G401.6 (cell line): ENCODE measurements at regions not wholly inside any gene's neighbourhood (a gene's known extent, or its start where the extent isn't known, plus 50 kb on each side); places are given as distances from the start of the nearest gene placed in this dataset.

Experiments
- FAIRE-seq: peaks from 2 replicates; lab custom pipeline; 2012; peaks lifted over from hg19 to GRCh38; lab: Jason Lieb, UNC

DNA sequence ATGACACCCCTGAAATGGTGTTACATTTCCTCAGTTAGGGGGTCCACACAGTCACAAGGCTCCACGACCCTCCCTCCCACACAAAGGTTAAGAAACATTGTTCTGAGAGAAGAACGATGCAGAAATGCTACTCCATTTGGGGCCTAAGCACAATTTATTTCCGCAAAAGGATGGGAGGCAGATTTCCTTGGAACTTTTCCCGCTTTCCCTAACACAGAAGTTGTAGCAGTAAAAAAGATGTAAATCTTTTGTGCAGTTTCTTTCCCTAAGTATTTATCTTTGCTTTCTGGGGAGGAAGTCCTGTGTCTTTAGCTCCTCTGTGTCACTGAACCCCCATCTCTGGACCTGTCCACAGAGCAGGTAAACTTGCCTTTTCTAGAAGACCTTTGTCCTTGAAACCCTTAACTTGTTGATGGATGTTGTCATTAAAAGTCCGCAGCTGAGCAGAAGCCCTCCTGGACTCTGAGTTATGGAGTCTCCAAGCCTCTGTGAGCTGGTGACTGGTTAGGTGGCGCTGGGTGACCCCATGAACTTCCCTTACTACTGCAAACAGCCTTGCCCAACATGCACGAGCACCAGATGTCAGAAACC, 67.2 kb upstream of the SHISA3 start:
- FAIRE-seq, result no peak

DNA sequence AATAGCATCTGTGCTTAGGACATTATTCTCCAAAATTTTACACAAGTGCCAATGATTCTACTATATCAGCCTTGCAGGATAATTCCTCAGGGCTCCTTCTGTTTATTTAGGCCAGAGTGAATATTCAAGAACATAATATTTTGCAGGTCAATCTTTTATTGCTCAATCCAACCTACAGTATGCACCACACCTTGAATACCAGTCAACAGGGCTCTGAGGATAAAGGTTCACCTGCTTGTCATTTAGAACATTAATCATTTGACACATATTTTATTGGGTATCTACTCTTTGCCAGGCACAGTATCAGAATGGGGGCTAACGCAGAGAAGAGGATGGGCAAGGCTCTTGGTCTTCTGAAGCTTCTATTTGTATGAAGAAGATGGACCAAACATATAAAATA, 66.2 kb upstream of the SHISA3 start:
- FAIRE-seq, result no peak

GRCh38 chr4:42331914-42332368, 65.3 kb upstream of the SHISA3 start:
- FAIRE-seq, result no peak

DNA sequence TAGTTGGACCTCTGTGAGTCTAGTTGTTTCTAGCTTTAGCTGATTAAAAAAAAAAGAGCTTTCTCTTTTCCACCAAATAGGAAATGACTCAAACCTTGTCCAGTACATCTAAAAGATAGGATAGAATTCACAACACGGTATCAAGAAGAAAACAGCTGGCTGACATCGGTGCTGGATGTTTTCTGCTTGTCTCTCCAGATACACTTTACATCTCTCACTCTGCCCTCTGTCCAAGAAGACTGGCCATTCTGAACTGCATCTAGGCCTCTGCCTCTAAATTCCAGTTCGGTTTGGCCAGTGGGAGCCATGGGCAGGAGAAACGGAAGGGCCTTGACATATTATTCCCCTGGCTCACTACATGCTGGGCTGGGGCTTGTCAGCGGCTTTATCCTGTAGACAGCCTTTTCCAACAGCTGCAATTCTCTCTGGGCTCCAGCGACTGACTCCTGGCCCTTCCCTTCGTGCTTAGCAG, 57.3 kb upstream of the SHISA3 start:
- no peak for FAIRE-seq

DNA sequence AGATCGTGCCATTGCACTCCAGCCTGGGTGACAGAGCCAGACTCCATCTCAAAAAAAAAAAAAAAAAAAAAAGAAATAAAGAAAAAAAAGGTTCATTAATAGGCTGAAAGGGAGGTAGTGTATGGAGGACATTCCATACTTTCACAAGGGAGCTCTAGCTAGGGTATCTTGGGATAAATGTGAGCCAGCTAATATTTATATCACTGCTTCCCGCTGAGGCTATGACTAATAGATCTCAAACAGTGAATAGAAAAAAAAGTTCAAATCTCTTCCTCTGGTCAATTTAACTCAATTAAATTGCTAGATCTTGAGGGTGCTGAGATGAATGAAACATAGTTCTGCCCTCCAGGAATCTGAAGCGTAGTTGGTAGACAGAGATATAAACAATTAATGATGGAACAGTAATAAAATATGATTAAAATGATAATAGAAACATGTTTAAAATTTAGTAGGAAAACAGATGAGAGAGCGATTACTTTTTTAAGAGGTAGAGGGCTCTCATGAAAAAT, 55.7 kb upstream of the SHISA3 start:
- no peak for FAIRE-seq

DNA sequence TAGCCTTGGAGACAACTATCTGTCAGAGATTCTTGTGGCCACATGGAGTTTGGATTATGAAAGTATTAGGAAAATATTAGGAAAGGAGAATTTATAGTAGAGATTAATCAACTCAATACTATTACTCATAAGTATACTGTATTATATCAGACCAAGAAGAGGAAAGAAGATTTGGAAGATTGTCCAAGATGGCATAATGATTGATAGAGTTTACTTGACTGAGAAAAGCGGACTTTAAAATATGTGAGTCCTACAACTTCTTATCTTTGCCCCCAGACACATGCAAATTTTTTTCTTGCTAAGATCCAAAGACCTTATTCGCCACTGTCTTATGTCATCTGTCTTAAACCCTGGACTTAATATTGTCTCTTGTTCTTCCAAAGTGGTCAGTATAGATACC, 54.8 kb upstream of the SHISA3 start:
- no peak for FAIRE-seq

GRCh38 chr4:42344309-42344708, 53.0 kb upstream of the SHISA3 start:
- FAIRE-seq, result no peak

- FAIRE-seq, result no peak
These were observed 52.5 kb upstream of the SHISA3 start for GRCh38 chr4:42344749-42345148.

DNA sequence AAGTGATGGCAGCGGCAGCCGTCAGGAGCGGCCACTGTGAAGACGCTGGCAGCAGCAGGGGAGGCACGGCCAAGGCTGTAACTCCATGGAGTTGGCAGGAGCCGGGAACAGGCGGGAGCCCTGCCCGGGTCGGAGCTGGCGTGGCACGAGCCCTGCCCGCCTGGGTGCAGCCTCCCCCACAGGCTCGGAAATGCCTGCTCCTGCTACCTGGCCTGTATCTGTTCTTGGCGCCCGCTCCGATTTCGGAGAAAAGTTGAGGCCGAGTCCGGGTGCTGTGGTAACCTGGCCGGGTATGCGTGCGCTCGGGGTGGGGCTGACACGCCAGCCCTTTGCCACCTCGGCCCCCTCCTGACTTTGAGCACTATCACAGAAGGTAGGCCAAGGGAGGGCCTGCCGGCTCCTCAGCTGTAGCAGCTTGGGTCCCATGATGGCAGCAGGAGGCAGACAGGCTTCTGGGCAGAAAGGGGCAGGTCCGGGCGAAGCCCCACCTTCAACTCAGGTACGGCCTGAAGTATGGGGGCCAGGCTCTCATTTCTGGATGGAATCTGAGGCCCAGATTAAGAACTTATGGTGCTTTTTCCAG, 51.2 kb upstream of the SHISA3 start:
- no peak for FAIRE-seq

DNA sequence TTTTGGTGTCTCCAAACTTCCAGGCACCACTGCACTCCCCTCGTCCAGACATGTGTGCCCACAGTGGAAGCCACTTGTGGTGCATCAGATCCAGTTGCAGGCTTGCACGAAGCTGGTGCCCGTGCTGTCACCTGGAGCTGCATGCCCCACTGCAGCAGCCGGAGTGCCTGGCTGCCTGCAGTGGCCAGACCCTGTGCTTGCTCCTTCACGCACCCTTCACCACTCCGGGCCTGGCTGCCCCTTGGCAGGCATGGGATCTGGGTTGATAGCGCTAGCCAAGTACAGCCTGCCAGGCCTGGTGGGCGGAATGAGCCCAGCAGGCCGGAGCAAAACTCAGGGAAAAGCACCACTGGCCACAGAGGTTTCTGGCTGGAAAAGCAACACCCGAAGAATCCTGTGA, 50.2 kb upstream of the SHISA3 start:
- FAIRE-seq, result no peak
